Calu3 (cell line): ENCODE measurements at regions not wholly inside any gene's neighbourhood (a gene's known extent, or its start where the extent isn't known, plus 50 kb on each side); places are given as distances from the start of the nearest gene placed in this dataset.
"Not testable (repeated sequence)": the region's sequence is repeated elsewhere in the genome, so short reads cannot be mapped to it uniquely, and the experiment has no call there.

Experiments
- BruUV-seq: library from RNA; stranded (reverse); fragments of 400-500 nt; replicated peaks from 2 replicates; lab custom pipeline; 2021; lab: Mats Ljungman, UMichigan
- CTCF ChIA-PET: fragments of 300-600 bp; sonication (Branson Sonifier 250); formaldehyde crosslinking; loops from one replicate; lab custom pipeline; 2022; ENCODE audit warnings: antibody characterized with exemption; lab: Charles Lee
- DNase-seq: peaks from one replicate; pipeline ENCODE4 v3.0.0; 2022
- H3K27ac Mint-ChIP-seq: one replicate; pipeline ENCODE4 v1.8.0; 2022; ENCODE audit warnings: mixed read lengths; ENCODE audit not compliant: unreplicated experiment
- H3K27me3 Mint-ChIP-seq: one replicate; pipeline ENCODE4 v1.8.0; 2022; ENCODE audit warnings: mixed read lengths; ENCODE audit not compliant: unreplicated experiment
- H3K36me3 Mint-ChIP-seq: one replicate; pipeline ENCODE4 v1.8.0; 2022; ENCODE audit warnings: mild to moderate bottlenecking, moderate library complexity, mixed read lengths; ENCODE audit not compliant: insufficient read depth, unreplicated experiment
- H3K4me1 Mint-ChIP-seq: one replicate; pipeline ENCODE4 v1.8.0; 2022; ENCODE audit warnings: mild to moderate bottlenecking, low read depth, mixed read lengths; ENCODE audit not compliant: unreplicated experiment
- H3K4me3 Mint-ChIP-seq: one replicate; pipeline ENCODE4 v1.8.0; 2022; ENCODE audit warnings: mild to moderate bottlenecking, low read depth, moderate library complexity, mixed read lengths; ENCODE audit not compliant: unreplicated experiment
- H3K9me3 Mint-ChIP-seq: one replicate; pipeline ENCODE4 v1.8.0; 2022; ENCODE audit warnings: low read depth, mixed read lengths; ENCODE audit not compliant: unreplicated experiment
- intact Hi-C: fragments of 100-400 bp; cut with micrococcal nuclease; formaldehyde crosslinking; loops from one replicate; pipeline ENCODE4 v1.10.0; 2022; ENCODE audit not compliant: unreplicated experiment
- TF ChIP-seq, protein P1 (sequence below): fragments of 200-600 bp; IDR thresholded peaks from one replicate; pipeline ENCODE4 v1.8.0; 2022; ENCODE audit warnings: antibody characterized with exemption; ENCODE audit not compliant: unreplicated experiment

DNA sequence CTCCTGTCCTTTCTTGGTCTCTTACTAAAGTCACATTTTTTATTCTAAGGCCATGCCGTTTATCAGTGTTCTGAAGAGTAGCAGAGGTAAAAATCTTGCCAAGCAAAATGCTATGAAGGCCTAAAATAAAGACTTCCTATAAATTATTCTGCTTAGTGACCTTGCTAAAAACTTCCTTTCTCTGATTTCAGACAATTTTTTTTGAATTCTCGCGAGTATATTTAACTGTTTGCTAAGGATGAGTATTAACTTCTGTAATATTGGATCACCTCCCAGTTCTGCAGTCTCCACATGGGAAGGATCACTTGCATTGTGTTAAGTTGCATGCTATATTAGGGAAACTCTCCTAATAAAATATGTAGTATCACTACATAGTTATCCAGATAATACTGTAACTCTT, 123.4 kb upstream of the SNX7 start:
- Mint-ChIP-seq H3K36me3 (no peaks in the 10 kb centered on the region), H3K27me3 (no peaks in the 10 kb centered on the region), H3K27ac (no peak overlapping the region), H3K4me3 (no peak overlapping the region), H3K4me1 (no peaks in the 10 kb centered on the region), H3K9me3 (no peaks in the 10 kb centered on the region)
- CTCF ChIA-PET: no interaction called here
- TF ChIP-seq, protein P1, sequence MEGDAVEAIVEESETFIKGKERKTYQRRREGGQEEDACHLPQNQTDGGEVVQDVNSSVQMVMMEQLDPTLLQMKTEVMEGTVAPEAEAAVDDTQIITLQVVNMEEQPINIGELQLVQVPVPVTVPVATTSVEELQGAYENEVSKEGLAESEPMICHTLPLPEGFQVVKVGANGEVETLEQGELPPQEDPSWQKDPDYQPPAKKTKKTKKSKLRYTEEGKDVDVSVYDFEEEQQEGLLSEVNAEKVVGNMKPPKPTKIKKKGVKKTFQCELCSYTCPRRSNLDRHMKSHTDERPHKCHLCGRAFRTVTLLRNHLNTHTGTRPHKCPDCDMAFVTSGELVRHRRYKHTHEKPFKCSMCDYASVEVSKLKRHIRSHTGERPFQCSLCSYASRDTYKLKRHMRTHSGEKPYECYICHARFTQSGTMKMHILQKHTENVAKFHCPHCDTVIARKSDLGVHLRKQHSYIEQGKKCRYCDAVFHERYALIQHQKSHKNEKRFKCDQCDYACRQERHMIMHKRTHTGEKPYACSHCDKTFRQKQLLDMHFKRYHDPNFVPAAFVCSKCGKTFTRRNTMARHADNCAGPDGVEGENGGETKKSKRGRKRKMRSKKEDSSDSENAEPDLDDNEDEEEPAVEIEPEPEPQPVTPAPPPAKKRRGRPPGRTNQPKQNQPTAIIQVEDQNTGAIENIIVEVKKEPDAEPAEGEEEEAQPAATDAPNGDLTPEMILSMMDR: no peak
- intact Hi-C loops: no loop called here
- BruUV-seq: no TSS peak
- no peak for DNase-seq

DNA sequence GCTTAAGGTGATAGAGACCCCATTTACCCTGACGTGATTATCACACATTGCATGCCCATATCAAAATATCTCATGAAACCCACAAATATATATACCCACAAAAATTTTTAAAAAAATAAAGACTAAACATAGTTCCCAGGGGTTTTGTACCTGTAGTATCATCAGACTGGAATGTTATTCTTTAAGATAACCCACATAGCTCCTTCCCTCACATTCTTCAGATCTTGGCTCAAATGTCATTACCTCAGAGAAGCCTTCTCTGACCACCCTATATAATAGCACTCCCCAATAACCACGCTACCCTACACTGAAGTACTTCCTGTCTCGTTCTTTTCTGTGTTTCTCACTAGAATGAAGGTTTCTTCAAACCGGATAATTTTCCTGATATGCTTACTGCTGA, 138.3 kb upstream of the SNX7 start:
- Mint-ChIP-seq H3K36me3 (no peaks in the 10 kb centered on the region), H3K27me3 (no peaks in the 10 kb centered on the region), H3K27ac (no peak overlapping the region), H3K4me1 (peaks cover 10% of the 10 kb centered on the region), H3K4me3 (no peak overlapping the region), H3K9me3 (peaks cover 6% of the 10 kb centered on the region)
- BruUV-seq: no TSS peak
- intact Hi-C loops: no loop called here
- CTCF ChIA-PET: no interaction called here
- TF ChIP-seq, protein P1: no peak
- no peak for DNase-seq

DNA sequence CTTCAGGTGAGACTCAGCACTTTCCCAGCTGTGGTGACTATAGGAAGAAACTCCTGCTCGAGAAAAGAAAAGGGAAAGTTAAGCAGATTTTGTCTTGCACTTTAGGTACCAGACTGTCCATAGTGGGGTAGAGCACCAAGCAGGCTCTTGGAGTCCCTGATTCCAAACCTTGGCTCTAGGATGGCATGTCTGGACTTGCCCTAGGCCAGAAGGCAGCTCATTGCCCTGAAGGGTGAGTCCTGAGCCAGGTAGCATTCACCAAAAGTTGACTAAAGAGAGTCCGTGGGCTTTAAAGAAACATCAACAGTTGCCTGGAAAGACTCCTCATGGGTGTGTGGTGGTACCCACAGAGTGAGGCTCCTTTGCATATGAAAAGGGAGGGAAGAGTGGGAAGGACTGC, 145.2 kb upstream of the SNX7 start:
- no peak overlapping the region for H3K27ac Mint-ChIP-seq
- TF ChIP-seq, protein P1: no peak
- H3K4me1 Mint-ChIP-seq: no peaks in the 10 kb centered on the region
- intact Hi-C loops: no loop called here
- CTCF ChIA-PET: no interaction called here
- peaks cover 6% of the 10 kb centered on the region for H3K9me3 Mint-ChIP-seq
- H3K4me3 Mint-ChIP-seq: no peak overlapping the region
- no peak for DNase-seq
- no TSS peak for BruUV-seq
- H3K36me3 Mint-ChIP-seq: no peaks in the 10 kb centered on the region
- no peaks in the 10 kb centered on the region for H3K27me3 Mint-ChIP-seq

DNA sequence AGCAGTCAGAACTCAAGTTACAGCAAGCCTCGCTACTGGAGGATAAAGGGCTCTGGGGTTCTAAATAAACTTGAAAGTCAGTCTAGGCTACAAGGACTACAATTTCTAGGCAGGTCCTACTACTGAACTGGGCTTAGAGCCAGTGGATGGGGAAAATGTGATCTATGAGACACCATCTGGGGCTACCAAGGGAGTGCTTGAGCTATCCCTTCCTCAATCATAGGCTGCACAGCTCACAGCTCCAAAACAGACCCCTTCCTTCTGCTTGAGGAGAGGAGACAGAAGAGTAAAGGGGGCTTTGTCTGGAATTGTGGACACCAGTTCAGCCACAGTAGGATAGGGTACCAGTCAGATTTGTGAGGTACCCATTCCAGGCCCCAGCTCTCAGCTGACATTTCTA, 145.8 kb upstream of the SNX7 start:
- CTCF ChIA-PET: no interaction called here
- TF ChIP-seq, protein P1: no peak
- no peaks in the 10 kb centered on the region for H3K4me1 Mint-ChIP-seq
- no peak for DNase-seq
- no TSS peak for BruUV-seq
- no peaks in the 10 kb centered on the region for H3K36me3 Mint-ChIP-seq
- peaks cover 6% of the 10 kb centered on the region for H3K9me3 Mint-ChIP-seq
- H3K27ac Mint-ChIP-seq: no peak overlapping the region
- no peak overlapping the region for H3K4me3 Mint-ChIP-seq
- no peaks in the 10 kb centered on the region for H3K27me3 Mint-ChIP-seq
- intact Hi-C loops: no loop called here

DNA sequence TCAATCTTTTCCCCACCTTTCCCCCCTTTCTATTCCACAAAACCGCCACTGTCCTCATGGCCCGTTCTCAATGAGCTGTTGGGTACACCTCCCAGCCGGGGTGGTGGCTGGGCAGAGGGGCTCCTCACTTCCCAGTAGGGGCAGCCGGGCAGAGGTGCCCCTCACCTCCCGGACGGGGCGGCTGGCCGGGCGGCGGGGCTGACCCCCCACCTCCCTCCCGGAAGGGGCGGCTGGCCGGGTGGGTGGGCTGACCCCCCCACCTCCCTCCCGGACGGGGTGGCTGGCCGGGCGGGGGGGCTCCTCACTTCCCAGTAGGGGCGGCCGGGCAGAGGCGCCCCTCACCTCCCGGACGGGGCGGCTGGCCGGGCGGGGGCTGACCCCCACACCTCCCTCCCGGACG, 149.3 kb upstream of the SNX7 start:
- H3K27me3 Mint-ChIP-seq, H3K4me3 Mint-ChIP-seq, H3K9me3 Mint-ChIP-seq, intact Hi-C loops, H3K36me3 Mint-ChIP-seq, H3K4me1 Mint-ChIP-seq, H3K27ac Mint-ChIP-seq, DNase-seq, BruUV-seq, CTCF ChIA-PET: not testable (repeated sequence)
